OCI-LY1 (cell line): ENCODE measurements at regions not wholly inside any gene's neighbourhood (a gene's known extent, or its start where the extent isn't known, plus 50 kb on each side); places are given as distances from the start of the nearest gene placed in this dataset.

ENCODE experiments used
- CTCF ChIP-seq: fragments of 200-600 bp; sonication (generic), shearing (Covaris generic); IDR thresholded peaks from 2 replicates; pipeline ENCODE4 v1.5.1; 2017; ENCODE audit warnings: mild to moderate bottlenecking, antibody characterized with exemption, low read length, moderate library complexity, mixed read lengths
- EZH2 ChIP-seq: fragments of 200-600 bp; sonication (generic), shearing (Covaris generic); IDR thresholded peaks from 2 replicates; pipeline ENCODE4 v1.8.0; 2017; ENCODE audit warnings: borderline replicate concordance, mixed run types, mild to moderate bottlenecking, antibody characterized with exemption, low read length, moderate library complexity, mixed read lengths

- no peak for TF ChIP-seq CTCF
- TF ChIP-seq EZH2 = no peak
Observed at GRCh38 chr1:229018674-229019295, 252.1 kb upstream of the RAB4A start.
